ENCODE measurements at regions not wholly inside any gene's neighbourhood (a gene's known extent, or its start where the extent isn't known, plus 50 kb on each side); places are given as distances from the start of the nearest gene placed in this dataset.

DNA sequence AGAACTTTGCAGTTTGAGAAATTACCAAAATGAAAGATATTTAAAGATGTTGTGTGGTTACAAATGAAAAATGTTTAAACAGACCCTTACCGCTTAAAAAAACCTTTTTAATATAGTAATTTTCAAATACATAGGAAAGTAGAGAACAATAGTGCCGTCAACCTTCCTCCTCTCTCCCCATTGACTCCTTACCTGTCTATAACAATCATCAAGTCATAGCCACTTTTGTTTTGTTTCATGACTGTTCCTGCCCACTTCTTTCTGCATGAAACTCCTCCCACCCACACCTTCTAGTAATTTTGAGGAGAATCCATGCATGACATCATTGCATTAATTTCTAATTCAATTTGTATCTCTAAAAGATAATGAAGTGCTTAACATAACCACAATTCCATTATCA, 76.5 kb upstream of the ATP8A1 start:
- no peak overlapping the region for H3K27ac Mint-ChIP-seq

DNA sequence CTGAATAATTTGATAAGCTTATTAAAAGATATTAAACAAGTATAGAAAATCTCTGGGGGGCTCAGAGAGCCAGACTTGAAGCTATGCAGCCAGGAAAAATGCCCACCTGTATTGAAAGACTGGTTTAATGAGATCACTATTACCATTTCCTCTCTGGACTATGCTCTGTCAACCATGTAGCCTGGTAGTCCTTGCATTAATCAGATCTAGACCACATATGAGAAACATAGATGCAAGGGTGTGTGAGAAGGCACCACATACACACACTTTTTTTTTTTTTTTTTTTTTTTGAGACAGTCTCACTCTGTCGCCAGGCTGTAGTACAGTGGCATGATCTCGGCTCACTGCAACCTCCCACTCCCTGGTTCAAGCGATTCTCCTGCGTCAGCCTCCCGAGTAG, 75.9 kb upstream of the ATP8A1 start:
- peaks cover 18% of the 10 kb centered on the region for H3K9me3 Mint-ChIP-seq (ENCODE audit: insufficient read depth)
- CTCF ChIA-PET, result no interaction called here
- H3K36me3 Mint-ChIP-seq (ENCODE audit: low read depth), result peaks cover 3% of the 10 kb centered on the region
- no peak overlapping the region for H3K4me3 Mint-ChIP-seq
- H3K4me1 Mint-ChIP-seq (ENCODE audit: low read depth), result no peaks in the 10 kb centered on the region
- H3K27me3 Mint-ChIP-seq (ENCODE audit: low read depth), result no peaks in the 10 kb centered on the region
- ATAC-seq (no peak), DNase-seq (no peak)
- POLR2A ChIA-PET, result no interaction called here
- H3K27ac Mint-ChIP-seq, result no peak overlapping the region

More for the DNA sequence above, 76.5 kb upstream of the ATP8A1 start:
- no peaks in the 10 kb centered on the region for H3K4me1 Mint-ChIP-seq (ENCODE audit: low read depth)
- no peak overlapping the region for H3K4me3 Mint-ChIP-seq
- ChIA-PET CTCF (no interaction called here), POLR2A (no interaction called here)
- DNase-seq (no peak), ATAC-seq (no peak)
- H3K9me3 Mint-ChIP-seq (ENCODE audit: insufficient read depth), result peaks cover 18% of the 10 kb centered on the region
- H3K36me3 Mint-ChIP-seq (ENCODE audit: low read depth), result peaks cover 3% of the 10 kb centered on the region
- H3K27me3 Mint-ChIP-seq (ENCODE audit: low read depth), result no peaks in the 10 kb centered on the region

GRCh38 chr4:42729505-42730237, 72.8 kb upstream of the ATP8A1 start:
- ATAC-seq (no peak), DNase-seq (no peak)
- Mint-ChIP-seq H3K9me3 (ENCODE audit: insufficient read depth) (peaks cover 14% of the 10 kb centered on the region), H3K27ac (no peak overlapping the region), H3K27me3 (ENCODE audit: low read depth) (no peaks in the 10 kb centered on the region), H3K4me3 (no peak overlapping the region), H3K36me3 (ENCODE audit: low read depth) (peaks cover 3% of the 10 kb centered on the region), H3K4me1 (ENCODE audit: low read depth) (no peaks in the 10 kb centered on the region)
- ChIA-PET POLR2A (no interaction called here), CTCF (no interaction called here)

- peaks cover 9% of the 10 kb centered on the region for H3K9me3 Mint-ChIP-seq (ENCODE audit: insufficient read depth)
- DNase-seq, result no peak
- no peak for ATAC-seq
- CTCF ChIA-PET, result no interaction called here
- H3K27ac Mint-ChIP-seq, result no peak overlapping the region
- H3K36me3 Mint-ChIP-seq (ENCODE audit: low read depth), result peaks cover under 1% of the 10 kb centered on the region
- POLR2A ChIA-PET, result no interaction called here
- no peaks in the 10 kb centered on the region for H3K4me1 Mint-ChIP-seq (ENCODE audit: low read depth)
- no peak overlapping the region for H3K4me3 Mint-ChIP-seq
- no peaks in the 10 kb centered on the region for H3K27me3 Mint-ChIP-seq (ENCODE audit: low read depth)
Measured at GRCh38 chr4:42724451-42724850, 67.5 kb upstream of the ATP8A1 start.

GRCh38 chr4:42720533-42720932, 63.6 kb upstream of the ATP8A1 start:
- ATAC-seq (no peak), DNase-seq (no peak)
- Mint-ChIP-seq H3K4me1 (ENCODE audit: low read depth) (peaks cover 10% of the 10 kb centered on the region), H3K9me3 (ENCODE audit: insufficient read depth) (peaks cover 5% of the 10 kb centered on the region), H3K27ac (no peak overlapping the region), H3K27me3 (ENCODE audit: low read depth) (no peaks in the 10 kb centered on the region), H3K4me3 (no peak overlapping the region), H3K36me3 (ENCODE audit: low read depth) (no peaks in the 10 kb centered on the region)
- CTCF ChIA-PET, result interaction anchor here (1.6 kb wide), 1 partner anchor 63 kb away, joined by 3 read pairs; the partner anchor contains the start of gene ATP8A1
- POLR2A ChIA-PET, result no interaction called here

DNA sequence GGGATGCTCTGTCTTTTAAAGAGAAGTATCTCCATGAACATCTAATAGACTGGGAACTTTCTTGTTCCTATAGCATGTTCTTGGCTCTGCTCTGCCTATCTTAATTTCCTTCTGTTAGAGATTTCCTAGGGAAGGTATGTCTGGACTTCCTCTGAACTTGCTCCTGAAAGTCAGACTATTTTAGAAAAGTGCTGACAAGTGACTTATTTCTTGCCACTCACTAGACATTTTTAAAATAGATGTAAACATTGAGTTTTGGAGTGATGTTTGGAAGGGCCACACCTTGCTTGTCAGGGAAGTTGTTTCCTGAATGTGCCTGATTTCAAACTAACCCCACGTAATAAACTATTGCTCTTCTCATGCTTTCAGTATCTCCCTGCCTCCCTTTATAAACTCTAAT, 62.4 kb upstream of the ATP8A1 start:
- no peak overlapping the region for H3K27ac Mint-ChIP-seq
- DNase-seq (no peak), ATAC-seq (no peak)
- ChIA-PET POLR2A (no interaction called here), CTCF (interaction anchor here (1.6 kb wide), 1 partner anchor 62 kb away, joined by 3 read pairs; the partner anchor contains the start of gene ATP8A1)
- no peak overlapping the region for H3K4me3 Mint-ChIP-seq
- H3K9me3 Mint-ChIP-seq (ENCODE audit: insufficient read depth), result peaks cover 5% of the 10 kb centered on the region
- peaks cover 10% of the 10 kb centered on the region for H3K4me1 Mint-ChIP-seq (ENCODE audit: low read depth)
- no peaks in the 10 kb centered on the region for H3K36me3 Mint-ChIP-seq (ENCODE audit: low read depth)
- no peaks in the 10 kb centered on the region for H3K27me3 Mint-ChIP-seq (ENCODE audit: low read depth)

DNA sequence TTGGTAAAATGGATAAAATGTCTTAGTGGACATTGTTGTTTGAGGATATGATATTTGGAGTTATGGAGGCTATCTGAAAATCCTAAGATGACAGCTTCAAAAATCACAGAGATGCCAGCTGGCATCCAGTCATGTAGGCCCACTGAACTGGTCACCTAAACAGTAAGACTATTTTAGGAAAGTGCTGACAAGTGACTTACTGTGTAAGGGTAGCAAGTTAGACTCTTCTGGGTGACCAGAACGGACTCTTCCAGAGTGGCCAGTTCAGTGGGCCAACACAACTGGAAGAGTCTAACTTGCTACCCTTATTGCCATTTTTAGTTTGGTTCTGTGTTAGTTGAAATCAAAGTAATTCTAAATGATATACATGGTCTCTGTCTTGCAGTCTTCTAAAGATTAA, 61.4 kb upstream of the ATP8A1 start:
- Mint-ChIP-seq H3K27ac (no peak overlapping the region), H3K9me3 (ENCODE audit: insufficient read depth) (peaks cover 5% of the 10 kb centered on the region), H3K36me3 (ENCODE audit: low read depth) (no peaks in the 10 kb centered on the region), H3K27me3 (ENCODE audit: low read depth) (no peaks in the 10 kb centered on the region), H3K4me3 (no peak overlapping the region), H3K4me1 (ENCODE audit: low read depth) (peaks cover 10% of the 10 kb centered on the region)
- ChIA-PET POLR2A (no interaction called here), CTCF (interaction anchor here (1.1 to 1.3 kb wide), 2 partner anchors 29 to 149 kb away, joined by 3 read pairs; no protein-coding TSS in a partner anchor)
- ATAC-seq (no peak), DNase-seq (no peak)

DNA sequence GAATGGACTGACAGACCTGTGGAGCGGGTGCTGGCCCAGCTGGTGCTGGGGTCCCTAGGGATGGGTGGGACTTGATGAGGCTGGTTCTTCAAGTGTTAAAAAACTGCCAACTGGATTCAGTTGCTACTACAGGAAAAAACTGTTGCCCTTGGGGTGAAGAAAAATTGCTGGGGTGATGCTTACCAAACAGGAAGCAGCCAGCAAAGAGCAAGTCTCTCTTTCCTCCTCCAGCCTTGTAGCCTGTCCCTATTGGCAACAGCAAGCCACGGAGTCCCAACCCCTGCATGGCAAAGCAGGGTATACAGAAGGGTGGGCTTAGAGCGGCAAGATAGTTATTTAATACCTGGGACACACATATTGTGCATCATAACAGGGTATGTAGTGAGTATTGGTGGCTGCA, 60.1 kb upstream of the ATP8A1 start:
- DNase-seq (no peak), ATAC-seq (no peak)
- H3K9me3 Mint-ChIP-seq (ENCODE audit: insufficient read depth), result peaks cover 5% of the 10 kb centered on the region
- no peaks in the 10 kb centered on the region for H3K27me3 Mint-ChIP-seq (ENCODE audit: low read depth)
- peaks cover 10% of the 10 kb centered on the region for H3K4me1 Mint-ChIP-seq (ENCODE audit: low read depth)
- ChIA-PET POLR2A (interaction anchor here (2.0 kb wide), 1 partner anchor 60 kb away, joined by 9 read pairs; the partner anchor contains the start of gene ATP8A1), CTCF (interaction anchor here (1.1 to 1.3 kb wide), 3 partner anchors 31 to 148 kb away, joined by 3 to 5 read pairs (median 3); partner anchors contain the start of gene ATP8A1)
- no peak overlapping the region for H3K4me3 Mint-ChIP-seq
- H3K27ac Mint-ChIP-seq, result peak overlapping the region; percentile 54
- H3K36me3 Mint-ChIP-seq (ENCODE audit: low read depth), result no peaks in the 10 kb centered on the region

GRCh38 chr4:42715807-42716482, 59.0 kb upstream of the ATP8A1 start:
- POLR2A ChIA-PET, result interaction anchor here (0.8 to 2.0 kb wide), 2 partner anchors 37 to 58 kb away, joined by 3 to 9 read pairs; partner anchors contain the start of gene ATP8A1
- Mint-ChIP-seq H3K9me3 (ENCODE audit: insufficient read depth) (peaks cover 5% of the 10 kb centered on the region), H3K27me3 (ENCODE audit: low read depth) (no peaks in the 10 kb centered on the region), H3K4me3 (no peak overlapping the region), H3K36me3 (ENCODE audit: low read depth) (no peaks in the 10 kb centered on the region), H3K27ac (no peak overlapping the region), H3K4me1 (ENCODE audit: low read depth) (peaks cover 10% of the 10 kb centered on the region)
- no peak for DNase-seq
- no peak for ATAC-seq
- CTCF ChIA-PET, result no interaction called here

DNA sequence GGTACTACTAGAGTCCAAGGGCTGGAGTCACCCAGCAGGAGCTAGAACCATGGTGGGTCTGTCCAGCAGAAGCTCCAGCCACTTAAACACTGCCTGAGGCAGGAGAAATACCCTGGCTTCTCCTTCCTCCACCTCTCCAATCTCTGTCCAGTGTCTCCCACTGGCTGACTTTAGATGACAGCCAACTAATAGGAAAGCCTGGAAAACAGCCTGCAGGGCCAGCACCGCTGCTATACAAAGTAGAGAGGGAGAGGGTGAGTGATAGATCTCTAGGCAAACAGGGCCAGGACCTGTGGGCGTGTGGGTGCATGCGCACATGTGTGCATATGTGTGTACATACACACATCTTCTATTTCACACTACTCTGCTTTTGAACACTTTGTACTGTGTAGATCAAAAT, 56.5 kb upstream of the ATP8A1 start:
- DNase-seq (no peak), ATAC-seq (no peak)
- Mint-ChIP-seq H3K27ac (no peak overlapping the region), H3K4me3 (no peak overlapping the region), H3K36me3 (ENCODE audit: low read depth) (no peaks in the 10 kb centered on the region), H3K4me1 (ENCODE audit: low read depth) (peaks cover 11% of the 10 kb centered on the region), H3K27me3 (ENCODE audit: low read depth) (no peaks in the 10 kb centered on the region), H3K9me3 (ENCODE audit: insufficient read depth) (no peaks in the 10 kb centered on the region)
- ChIA-PET POLR2A (no interaction called here), CTCF (no interaction called here)

GRCh38 chr4:42712854-42713253, 55.9 kb upstream of the ATP8A1 start:
- no peak overlapping the region for H3K4me3 Mint-ChIP-seq
- H3K36me3 Mint-ChIP-seq (ENCODE audit: low read depth), result no peaks in the 10 kb centered on the region
- POLR2A ChIA-PET, result no interaction called here
- CTCF ChIA-PET, result no interaction called here
- no peak overlapping the region for H3K27ac Mint-ChIP-seq
- ATAC-seq (no peak), DNase-seq (no peak)
- H3K4me1 Mint-ChIP-seq (ENCODE audit: low read depth), result peaks cover 11% of the 10 kb centered on the region
- H3K9me3 Mint-ChIP-seq (ENCODE audit: insufficient read depth), result no peaks in the 10 kb centered on the region
- H3K27me3 Mint-ChIP-seq (ENCODE audit: low read depth), result no peaks in the 10 kb centered on the region

DNA sequence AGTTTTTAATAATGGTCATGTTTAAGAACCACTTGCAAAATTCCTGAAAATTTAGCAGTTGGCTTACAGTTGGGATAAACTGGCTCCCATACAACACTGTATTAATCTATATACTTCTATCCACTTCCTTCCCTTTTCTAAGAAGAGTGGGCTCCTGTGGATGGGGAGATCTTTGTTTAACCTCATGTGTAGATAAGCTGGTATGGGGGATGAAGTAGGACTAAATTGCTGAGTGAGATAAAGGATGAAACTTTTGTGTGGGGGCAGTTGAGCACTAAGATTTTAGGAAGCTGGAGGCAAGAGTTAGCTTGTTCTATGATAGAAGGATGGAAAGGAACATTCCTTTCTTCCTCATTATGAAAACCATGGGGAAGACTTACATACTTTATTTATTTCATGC, 54.6 kb upstream of the ATP8A1 start:
- ChIA-PET CTCF (no interaction called here), POLR2A (no interaction called here)
- H3K4me1 Mint-ChIP-seq (ENCODE audit: low read depth), result peaks cover 3% of the 10 kb centered on the region

More for the DNA sequence above, 54.6 kb upstream of the ATP8A1 start:
- ATAC-seq (no peak), DNase-seq (no peak)
- H3K36me3 Mint-ChIP-seq (ENCODE audit: low read depth), result no peaks in the 10 kb centered on the region
- H3K9me3 Mint-ChIP-seq (ENCODE audit: insufficient read depth), result no peaks in the 10 kb centered on the region
- H3K27ac Mint-ChIP-seq, result no peak overlapping the region
- H3K27me3 Mint-ChIP-seq (ENCODE audit: low read depth), result no peaks in the 10 kb centered on the region
- H3K4me3 Mint-ChIP-seq, result no peak overlapping the region
